HepG2 (cell line): ENCODE measurements at regions not wholly inside any gene's neighbourhood (a gene's known extent, or its start where the extent isn't known, plus 50 kb on each side); places are given as distances from the start of the nearest gene placed in this dataset.

Experiments
- ATAC-seq: fragments of 200-7000 bp; cut with Tn5 transposase; 3 replicates; pipeline ENCODE4 v1.9.1; 2020; ENCODE audit warnings: mild to moderate bottlenecking, moderate library complexity
- BruUV-seq: library from RNA; stranded (reverse); fragments of 400-500 nt; replicated peaks from 2 replicates; lab custom pipeline; 2021; lab: Mats Ljungman, UMichigan
- CTCF ChIA-PET: fragments of 300-600 bp; formaldehyde crosslinking; extraction: SDS; loops from one replicate; lab custom pipeline; 2021; ENCODE audit warnings: low total read pairs, inconsistent platforms, low intra/inter-chr PET ratio; lab: Yijun Ruan, JAX
- POLR2A ChIA-PET: fragments of 350-600 bp; sonication (Branson Sonifier 250); formaldehyde crosslinking; loops from one replicate; lab custom pipeline; 2020; ENCODE audit warnings: antibody characterized with exemption, inconsistent platforms; lab: Yijun Ruan, JAX
- DNase-seq: peaks from one replicate; pipeline ENCODE4 v3.0.0-alpha.2; 2015; ENCODE audit warnings: low spot score
- FAIRE-seq: peaks from 3 replicates; lab custom pipeline; 2011; peaks lifted over from hg19 to GRCh38; lab: Jason Lieb, UNC
- H2AFZ ChIP-seq: one replicate; pipeline ENCODE4 v1.6.1; 2011; ENCODE audit warnings: low read length, inconsistent platforms
- H3K27ac ChIP-seq: fragments of 300-600 bp; 3 replicates; pipeline ENCODE4 v1.8.0; 2011; ENCODE audit warnings: mixed run types, mild to moderate bottlenecking, mixed read lengths, low read length, inconsistent platforms; ENCODE audit not compliant: insufficient read depth; ENCODE audit errors: extremely low read length
- H3K27me3 ChIP-seq, 2 experiments: fragments of 200-600 bp in 1 of 2; 2 replicates in 1 of 2; 3 replicates in 1 of 2; pipeline versions ENCODE4 v1.6.0 to v1.8.0; 2011; ENCODE audit warnings: low read length in 2 of 2, mild to moderate bottlenecking in 2 of 2, moderate library complexity in 2 of 2, inconsistent platforms in 1 of 2; ENCODE audit not compliant: insufficient read depth in 2 of 2, control insufficient read depth in 1 of 2
- H3K36me3 ChIP-seq, 2 experiments: fragments of 200-600 bp in 1 of 2; replicated peaks in 1 of 2; 2 replicates in 1 of 2; 3 replicates in 1 of 2; pipeline versions ENCODE4 v1.5.1 to v1.8.0; 2011; ENCODE audit warnings: low read length in 2 of 2, inconsistent platforms in 1 of 2; ENCODE audit not compliant: insufficient read depth in 2 of 2, control insufficient read depth in 1 of 2
- H3K4me1 ChIP-seq: 2 replicates; pipeline ENCODE4 v1.5.1; 2012; ENCODE audit warnings: low read length, inconsistent platforms; ENCODE audit not compliant: insufficient read depth
- H3K4me2 ChIP-seq: 2 replicates; pipeline ENCODE4 v1.6.0; 2011; ENCODE audit warnings: low read depth, low read length, inconsistent platforms
- H3K4me3 ChIP-seq, 3 experiments: fragments of 200-600 bp in 1 of 3; sonication (generic), shearing (Covaris generic) in 1 of 3; replicated peaks in 1 of 3; 2 replicates each; pipeline ENCODE4 v1.5.1; 2011 to 2016; ENCODE audit warnings: low read length in 3 of 3, inconsistent platforms in 2 of 3, low read depth in 2 of 3, mild to moderate bottlenecking in 2 of 3, control low read depth in 1 of 3, mixed read lengths in 1 of 3; ENCODE audit not compliant: insufficient read depth in 1 of 3
- H3K79me2 ChIP-seq: one replicate; pipeline ENCODE4 v1.6.1; 2011; ENCODE audit warnings: low read length, inconsistent platforms; ENCODE audit not compliant: insufficient read depth
- H3K9ac ChIP-seq: 2 replicates; pipeline ENCODE4 v1.6.0; 2011; ENCODE audit warnings: mild to moderate bottlenecking, low read depth, low read length, inconsistent platforms; ENCODE audit not compliant: insufficient read depth
- H3K9me3 ChIP-seq: 2 replicates; pipeline ENCODE4 v1.5.1; 2012; ENCODE audit warnings: mild to moderate bottlenecking, low read length
- H4K20me1 ChIP-seq: 2 replicates; pipeline ENCODE4 v1.6.0; 2011; ENCODE audit warnings: inconsistent platforms, mild to moderate bottlenecking, low read length, moderate library complexity; ENCODE audit not compliant: insufficient read depth
- AFF4 ChIP-seq: sonication (generic); formaldehyde crosslinking; IDR thresholded peaks from 2 replicates; pipeline ENCODE4 v1.4.0; 2020; ENCODE audit warnings: missing genetic modification reagents
- FOXO4 ChIP-seq: sonication (generic); formaldehyde crosslinking; conservative IDR thresholded peaks from 2 replicates; pipeline ENCODE4 v1.8.1; 2023; ENCODE audit warnings: missing genetic modification reagents
- PRDM4 ChIP-seq: sonication (generic); formaldehyde crosslinking; IDR thresholded peaks from 2 replicates; pipeline ENCODE4 v1.9.0; 2021; ENCODE audit warnings: missing genetic modification reagents, borderline replicate concordance
- THYN1 ChIP-seq: sonication (generic); formaldehyde crosslinking; IDR thresholded peaks from 2 replicates; pipeline ENCODE4 v1.8.1; 2023; ENCODE audit warnings: low read depth, mild to moderate bottlenecking, moderate library complexity, missing genetic modification reagents, borderline replicate concordance
- ZNF431 ChIP-seq: sonication (generic); formaldehyde crosslinking; IDR thresholded peaks from 2 replicates; pipeline ENCODE4 v1.9.0; 2022; ENCODE audit warnings: missing genetic modification reagents, low read depth, mild to moderate bottlenecking, borderline replicate concordance
- WGBS: methylation state at CpG from one replicate; pipeline ENCODE4 v1.1.6; 2017; ENCODE audit warnings: low lambda C conversion rate; 5-methylcytosine and 5-hydroxymethylcytosine counted together
- in situ Hi-C: cut with HindIII; loops from 2 replicates; pipeline ENCODE4 v1.10.0; 2017; ENCODE audit warnings: low pct_unique_long_range_greater_than_20kb; ENCODE audit not compliant: extremely low pct_ligation_motif_present
- intact Hi-C: fragments of 100-400 bp; cut with micrococcal nuclease; formaldehyde crosslinking; loops from one replicate; pipeline ENCODE4 v1.10.0; 2022; ENCODE audit not compliant: unreplicated experiment

GRCh38 chr7:126227643-126228042 lies 1025.1 kb downstream of the GRM8 start:
- no TSS peak for BruUV-seq
- TF ChIP-seq AFF4 (CRISPR knock-in tag) (no peak), FOXO4 (CRISPR knock-in tag) (no peak), THYN1 (CRISPR knock-in tag) (no peak), PRDM4 (CRISPR knock-in tag) (no peak), ZNF431 (CRISPR knock-in tag) (no peak)
- in situ Hi-C loops (no loop called here), intact Hi-C loops (no loop called here)
- FAIRE-seq (no peak), DNase-seq (no peak), ATAC-seq (no peak)
- 0% methylated on average over 1 of the region's 1 CpG for WGBS
- CTCF ChIA-PET: no interaction called here
- H2AFZ ChIP-seq: no peak overlapping the region
- no peaks in the 10 kb centered on the region for H3K27me3 ChIP-seq
- H3K36me3 ChIP-seq: no peaks in the 10 kb centered on the region
- no peaks in the 10 kb centered on the region for H4K20me1 ChIP-seq
- H3K4me2 ChIP-seq: no peak overlapping the region
- POLR2A ChIA-PET: no interaction called here
- H3K9me3 ChIP-seq: peaks cover 82% of the 10 kb centered on the region
- H3K27ac ChIP-seq: no peak overlapping the region
- no peaks in the 10 kb centered on the region for H3K79me2 ChIP-seq
- H3K4me3 ChIP-seq: no peak overlapping the region
- no peak overlapping the region for H3K9ac ChIP-seq
- H3K4me1 ChIP-seq: no peaks in the 10 kb centered on the region
